Caki2 (cell line): ENCODE measurements at regions not wholly inside any gene's neighbourhood (a gene's known extent, or its start where the extent isn't known, plus 50 kb on each side); places are given as distances from the start of the nearest gene placed in this dataset.
"Not testable (repeated sequence)": the region's sequence is repeated elsewhere in the genome, so short reads cannot be mapped to it uniquely, and the experiment has no call there.

ENCODE experiments used
- DNase-seq: peaks from one replicate; pipeline ENCODE4 v3.0.0-alpha.2; 2015; ENCODE audit warnings: low read depth
- in situ Hi-C: cut with HindIII; loops from 2 replicates; pipeline ENCODE4 v1.10.0; 2016; ENCODE audit warnings: low sequenced_read_pairs, low pct_unique_long_range_greater_than_20kb, mixed read lengths

- in situ Hi-C loops, DNase-seq: not testable (repeated sequence)
Observed at GRCh38 chr4:52157071-52157470, 106.0 kb downstream of the SPATA18 start.

DNA sequence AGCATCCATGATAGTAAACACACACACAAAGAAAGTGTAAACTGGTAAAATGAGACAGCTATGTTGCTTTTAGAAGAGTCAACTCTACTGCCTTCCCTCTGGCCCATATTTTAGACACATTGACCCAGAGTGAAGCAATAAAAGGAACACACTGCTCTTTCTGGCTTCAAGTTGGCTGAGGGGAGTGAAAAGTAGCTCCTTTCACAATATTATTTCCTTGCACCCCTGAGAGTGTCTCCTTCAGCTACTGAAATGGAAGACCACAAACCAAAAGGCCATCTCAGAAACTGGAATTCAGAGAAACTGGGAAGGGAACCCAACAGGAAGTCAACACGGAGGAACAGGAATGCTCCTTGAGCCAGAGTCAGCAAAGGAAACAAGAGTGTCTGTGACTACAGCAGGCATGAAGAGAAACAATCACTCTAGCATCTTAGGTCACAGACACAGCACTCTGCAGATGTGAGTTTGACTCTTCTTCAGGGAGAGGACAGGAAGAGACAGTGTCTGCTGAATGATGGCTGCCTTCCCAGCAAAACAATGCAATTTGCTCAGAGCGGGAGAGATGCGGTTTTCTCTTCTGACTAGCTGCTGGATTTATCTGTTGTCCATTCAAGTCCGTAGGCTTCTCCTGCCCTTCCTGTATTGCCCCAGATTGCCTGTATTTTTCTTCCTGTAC, 106.7 kb downstream of the SPATA18 start:
- DNase-seq, result no peak
- in situ Hi-C loops, result no loop called here

- in situ Hi-C loops, result no loop called here
- no peak for DNase-seq
Observed at GRCh38 chr4:52160859-52161258, 109.8 kb downstream of the SPATA18 start.

DNA sequence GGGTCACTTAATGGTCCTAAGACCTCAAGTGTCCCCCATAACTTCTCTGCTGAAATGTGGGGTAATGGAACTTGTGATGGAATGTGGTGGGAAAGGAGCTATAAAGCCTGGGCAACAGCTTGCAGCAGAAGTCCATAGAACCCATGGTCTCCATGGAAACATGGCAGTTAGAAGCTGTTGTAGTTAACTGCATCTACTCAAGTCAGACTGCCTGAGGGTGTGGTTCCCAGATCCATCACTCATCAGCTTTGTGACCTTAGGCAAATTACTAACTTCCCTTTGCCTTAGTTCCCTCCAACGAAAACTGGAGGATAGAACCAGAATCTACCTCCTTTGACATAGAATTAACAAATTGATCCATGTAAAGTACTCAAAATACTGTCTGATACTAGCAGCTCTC, 113.0 kb downstream of the SPATA18 start:
- in situ Hi-C loops, result no loop called here
- no peak for DNase-seq

- in situ Hi-C loops, result no loop called here
- DNase-seq, result no peak
Observed at GRCh38 chr4:52172166-52172565, 121.1 kb downstream of the SPATA18 start.

GRCh38 chr4:52173470-52174045, 122.5 kb downstream of the SPATA18 start:
- in situ Hi-C loops, result no loop called here
- DNase-seq, result no peak

DNA sequence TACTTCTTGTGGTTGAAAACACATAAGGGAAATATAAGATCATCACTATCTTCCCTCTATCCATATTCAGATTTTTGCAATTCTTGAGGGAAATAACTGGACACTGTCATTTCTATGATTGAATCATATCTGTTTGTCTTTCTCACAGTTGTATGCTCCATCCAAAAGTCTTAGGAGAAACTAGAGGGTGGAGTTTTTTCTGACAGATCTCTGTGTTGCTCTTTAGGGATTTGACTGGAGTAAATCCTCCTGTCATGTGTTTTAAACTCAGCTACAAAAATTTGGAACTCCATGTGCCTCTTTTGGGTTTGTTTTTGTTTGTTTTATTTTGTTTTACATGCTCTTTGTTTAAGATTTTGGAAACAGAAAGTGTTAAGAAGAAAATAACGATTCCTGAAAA, 136.5 kb downstream of the SPATA18 start:
- no peak for DNase-seq
- in situ Hi-C loops, result no loop called here

DNA sequence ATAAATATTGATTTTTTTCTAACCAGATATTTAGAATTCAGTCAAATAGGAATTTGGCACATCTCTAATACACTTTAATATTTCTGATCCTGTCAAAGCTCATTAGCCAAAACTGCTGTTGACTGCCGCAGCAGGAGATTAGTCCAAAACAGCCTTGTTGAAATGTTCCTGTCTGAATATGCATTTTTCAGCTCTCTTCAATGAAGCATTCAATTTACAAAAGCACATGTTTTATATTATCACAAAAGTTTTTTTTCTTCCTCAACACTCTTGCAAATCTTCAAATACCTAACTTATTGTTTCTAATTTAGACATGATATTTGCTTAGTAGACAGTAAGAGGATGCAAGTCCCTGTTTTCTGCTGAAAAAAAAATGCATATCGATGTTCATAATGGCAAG, 140.9 kb downstream of the SPATA18 start:
- no peak for DNase-seq
- in situ Hi-C loops, result no loop called here

- in situ Hi-C loops, result no loop called here
- DNase-seq, result peak; percentile 34
Observed at GRCh38 chr4:52192721-52193135, 141.6 kb downstream of the SPATA18 start.

- DNase-seq, result no peak
- in situ Hi-C loops, result no loop called here
Observed at GRCh38 chr4:52195869-52196268, 144.8 kb downstream of the SPATA18 start.

GRCh38 chr4:52196606-52197130, 145.6 kb downstream of the SPATA18 start:
- DNase-seq, result peak; percentile 2
- in situ Hi-C loops, result no loop called here

- in situ Hi-C loops, result no loop called here
- no peak for DNase-seq
Observed at GRCh38 chr4:52197306-52197705, 146.2 kb downstream of the SPATA18 start.

GRCh38 chr4:52198294-52198693, 147.2 kb downstream of the SPATA18 start:
- no peak for DNase-seq

GRCh38 chr4:52199574-52200338, 148.7 kb downstream of the SPATA18 start:
- peak; percentile 8 for DNase-seq
- in situ Hi-C loops, result no loop called here

More at GRCh38 chr4:52198294-52198693, 147.2 kb downstream of the SPATA18 start:
- in situ Hi-C loops, result no loop called here

DNA sequence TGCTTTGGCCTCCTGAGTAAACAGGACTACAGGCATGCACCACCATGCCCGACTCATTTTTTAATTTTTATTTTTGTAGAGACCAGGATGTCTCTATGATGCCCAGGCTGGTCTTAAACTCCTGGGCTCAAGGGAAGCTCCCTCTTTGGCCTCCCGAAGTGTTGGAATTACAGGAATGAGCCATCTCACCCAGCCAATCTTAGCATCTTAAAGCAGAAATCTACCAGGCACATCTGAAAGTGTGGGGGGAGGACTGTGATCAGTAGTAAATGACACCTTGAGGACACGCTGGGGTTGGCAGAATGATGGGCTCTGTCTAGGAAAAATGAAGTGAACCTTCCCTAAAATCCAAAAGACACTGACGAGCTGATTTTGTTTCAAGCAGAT, 149.2 kb downstream of the SPATA18 start:
- in situ Hi-C loops, result no loop called here

GRCh38 chr4:52201715-52202114, 150.6 kb downstream of the SPATA18 start:
- in situ Hi-C loops, result no loop called here
- no peak for DNase-seq

More for the DNA sequence above, 149.2 kb downstream of the SPATA18 start:
- no peak for DNase-seq

- in situ Hi-C loops, result no loop called here
- no peak for DNase-seq
Observed at GRCh38 chr4:52202251-52202779, 151.2 kb downstream of the SPATA18 start.

DNA sequence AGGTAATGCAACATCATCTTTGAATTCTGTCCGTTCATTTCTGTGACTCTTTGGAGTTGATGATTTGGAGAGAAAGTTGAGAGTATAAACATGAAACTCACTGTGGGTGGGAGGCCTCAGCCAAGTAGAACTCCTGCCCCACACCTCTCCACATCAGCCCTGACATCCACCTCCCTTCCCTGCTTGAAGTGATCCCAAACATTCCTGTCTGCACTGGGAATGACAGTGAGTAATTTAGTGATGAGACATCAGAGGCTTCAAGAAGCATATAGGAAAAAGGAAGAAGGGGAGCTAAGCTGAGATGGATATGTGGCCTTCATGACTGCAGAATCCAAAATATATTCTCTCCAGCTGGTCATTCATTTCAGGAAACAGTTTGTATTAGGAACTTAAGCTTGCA, 151.8 kb downstream of the SPATA18 start:
- DNase-seq, result no peak
- in situ Hi-C loops, result no loop called here

GRCh38 chr4:52203351-52203750, 152.2 kb downstream of the SPATA18 start:
- DNase-seq, result no peak
- in situ Hi-C loops, result no loop called here
